ENCODE measurements at regions not wholly inside any gene's neighbourhood (a gene's known extent, or its start where the extent isn't known, plus 50 kb on each side); places are given as distances from the start of the nearest gene placed in this dataset.
"Not testable (repeated sequence)": the region's sequence is repeated elsewhere in the genome, so short reads cannot be mapped to it uniquely, and the experiment has no call there.

GRCh38 chr4:153096344-153096743, 107.9 kb upstream of the TRIM2 start:
- DNase-seq (no peak), ATAC-seq (replicated peaks) (no peak)
- Mint-ChIP-seq H3K4me3 (no peak overlapping the region), H3K4me1 (ENCODE audit: low read depth in 2 of 2) (peaks cover 0 to 2% of the 10 kb centered on the region in 2 donors), H3K27me3 (no peaks in the 10 kb centered on the region), H3K27ac (no peak overlapping the region), H3K36me3 (ENCODE audit: insufficient read depth) (peaks cover 3% of the 10 kb centered on the region), H3K9me3 (no peaks in the 10 kb centered on the region)

DNA sequence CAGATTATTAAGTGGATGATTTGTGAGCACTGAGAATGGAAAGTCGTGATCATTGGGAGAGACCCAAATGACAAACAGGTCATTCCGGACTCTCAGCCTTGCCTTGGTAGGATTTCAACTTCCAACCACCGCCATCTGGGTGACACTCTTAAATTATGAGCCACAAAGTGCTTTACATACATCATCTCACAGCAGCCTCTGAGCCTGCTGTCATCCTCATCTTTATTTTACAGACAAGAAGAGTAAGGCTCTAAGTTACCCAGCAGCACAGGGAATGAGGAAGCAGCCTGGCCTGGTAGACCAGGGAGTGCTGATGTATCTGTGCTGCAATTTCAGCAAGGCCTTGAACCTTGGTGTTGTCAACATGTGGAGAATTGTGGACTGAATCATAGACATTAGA, 105.8 kb upstream of the TRIM2 start:
- H3K27ac Mint-ChIP-seq = no peak overlapping the region
- H3K36me3 Mint-ChIP-seq (ENCODE audit: insufficient read depth) = no peaks in the 10 kb centered on the region
- no peak for DNase-seq
- H3K4me3 Mint-ChIP-seq = no peak overlapping the region
- no peaks in the 10 kb centered on the region for H3K9me3 Mint-ChIP-seq
- H3K27me3 Mint-ChIP-seq = no peaks in the 10 kb centered on the region
- ATAC-seq (replicated peaks) = no peak
- H3K4me1 Mint-ChIP-seq (ENCODE audit: low read depth in 2 of 2) = peaks cover 0 to 2% of the 10 kb centered on the region in 2 donors

DNA sequence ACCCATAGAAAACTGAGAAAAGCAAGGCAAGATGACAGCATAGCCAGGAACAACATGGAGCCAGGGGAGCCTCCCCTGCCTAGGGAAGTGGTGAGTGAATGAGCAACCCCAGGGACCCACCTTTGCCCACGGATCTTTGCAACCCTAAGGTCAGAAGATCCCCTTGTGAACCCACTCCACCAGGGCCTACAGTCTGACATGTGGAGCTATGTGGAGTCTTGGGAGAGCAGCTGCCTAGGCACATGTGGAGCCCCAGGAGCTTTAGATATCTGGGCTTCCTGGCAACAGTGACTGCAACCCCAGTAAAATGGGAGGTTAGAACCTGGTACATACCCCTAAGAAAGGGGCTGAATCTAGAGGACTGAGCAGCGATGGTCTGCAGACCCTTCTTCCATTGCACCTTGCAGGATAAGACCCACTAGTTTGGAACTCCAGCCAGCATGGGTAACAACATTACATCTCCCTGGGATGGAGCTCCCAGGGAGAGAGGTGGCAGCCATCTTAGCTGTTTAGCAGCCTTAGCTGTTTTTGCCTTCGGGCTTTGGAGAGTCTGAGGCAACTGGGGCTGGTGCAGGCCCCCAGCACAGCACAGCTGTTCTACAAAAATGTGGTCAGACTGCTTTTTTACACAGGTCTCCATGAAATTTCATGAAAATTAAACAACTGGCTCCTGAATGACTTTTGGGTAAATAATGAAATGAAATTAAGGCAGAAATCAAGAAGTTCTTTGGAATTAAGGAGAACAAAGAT, 104.7 kb upstream of the TRIM2 start:
- H3K4me3 Mint-ChIP-seq = no peak overlapping the region
- H3K4me1 Mint-ChIP-seq (ENCODE audit: low read depth in 2 of 2) = peaks cover 0 to 2% of the 10 kb centered on the region in 2 donors
- H3K27ac Mint-ChIP-seq = no peak overlapping the region
- no peak for ATAC-seq (replicated peaks)
- DNase-seq = no peak
- no peaks in the 10 kb centered on the region for H3K9me3 Mint-ChIP-seq
- no peaks in the 10 kb centered on the region for H3K27me3 Mint-ChIP-seq
- no peaks in the 10 kb centered on the region for H3K36me3 Mint-ChIP-seq (ENCODE audit: insufficient read depth)

GRCh38 chr4:153106736-153107135, 97.5 kb upstream of the TRIM2 start:
- not testable (repeated sequence) for H3K4me1 Mint-ChIP-seq (ENCODE audit: low read depth in 2 of 2); DNase-seq; ATAC-seq (replicated peaks); H3K36me3 Mint-ChIP-seq (ENCODE audit: insufficient read depth); H3K9me3 Mint-ChIP-seq; H3K4me3 Mint-ChIP-seq; H3K27ac Mint-ChIP-seq
- H3K27me3 Mint-ChIP-seq = peaks cover 0 to 10% of the 10 kb centered on the region in 2 donors

DNA sequence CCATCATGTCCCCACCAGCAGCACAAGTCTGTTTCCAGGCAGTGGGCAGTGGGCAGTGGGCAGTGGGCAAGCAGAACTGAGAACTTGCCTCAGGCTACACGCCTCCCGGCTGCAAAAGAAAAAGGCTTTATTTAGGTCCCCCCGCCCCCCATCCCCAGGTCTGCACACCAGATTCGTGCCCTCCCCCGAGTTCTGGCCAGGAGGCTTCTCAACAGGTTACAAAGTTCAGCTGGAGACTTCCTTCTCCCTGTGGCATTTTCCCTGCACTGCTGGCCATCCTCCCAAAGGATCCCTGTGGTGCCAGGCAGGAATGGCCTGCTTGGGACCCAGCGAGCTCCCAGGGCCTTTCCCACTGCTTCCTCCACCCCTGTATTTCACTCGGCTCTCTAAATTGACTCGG, 97.0 kb upstream of the TRIM2 start:
- H3K27ac Mint-ChIP-seq = no peak overlapping the region
- DNase-seq = no peak
- H3K4me3 Mint-ChIP-seq = no peak overlapping the region
- H3K36me3 Mint-ChIP-seq (ENCODE audit: insufficient read depth) = no peaks in the 10 kb centered on the region
- no peak for ATAC-seq (replicated peaks)
- peaks cover 0 to 10% of the 10 kb centered on the region in 2 donors for H3K27me3 Mint-ChIP-seq
- peaks cover 0 to 4% of the 10 kb centered on the region in 2 donors for H3K4me1 Mint-ChIP-seq (ENCODE audit: low read depth in 2 of 2)
- H3K9me3 Mint-ChIP-seq = no peaks in the 10 kb centered on the region

DNA sequence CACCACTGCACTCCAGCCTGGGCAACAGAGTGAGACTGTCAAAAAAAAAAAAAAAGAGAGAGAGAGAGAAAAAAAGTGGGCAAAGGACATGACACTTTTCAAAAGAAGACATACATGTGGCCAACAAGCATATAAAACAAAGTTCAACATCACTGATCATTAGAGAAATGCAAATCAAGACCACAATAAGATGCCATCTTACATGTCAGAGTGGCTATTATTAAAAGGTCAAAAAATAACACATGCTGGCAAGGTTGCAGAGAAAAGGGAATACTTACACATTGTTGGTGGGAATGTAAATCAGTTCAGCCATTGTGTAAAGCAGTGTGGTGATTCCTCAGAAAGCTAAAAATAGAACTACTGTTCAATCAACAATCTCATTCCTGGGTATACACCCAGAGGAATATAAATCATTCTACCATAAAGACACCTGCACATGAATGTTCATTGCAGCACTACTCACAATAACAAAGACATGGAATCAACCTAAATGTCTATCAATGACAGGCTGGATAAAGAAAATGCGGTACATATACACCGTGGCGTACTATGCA, 94.9 kb upstream of the TRIM2 start:
- Mint-ChIP-seq H3K4me1 (ENCODE audit: low read depth in 2 of 2) (peaks cover 0 to 4% of the 10 kb centered on the region in 2 donors), H3K9me3 (no peaks in the 10 kb centered on the region), H3K27me3 (peaks cover 0 to 10% of the 10 kb centered on the region in 2 donors), H3K4me3 (no peak overlapping the region), H3K27ac (no peak overlapping the region), H3K36me3 (ENCODE audit: insufficient read depth) (no peaks in the 10 kb centered on the region)
- DNase-seq = no peak
- ATAC-seq (replicated peaks) = no peak

DNA sequence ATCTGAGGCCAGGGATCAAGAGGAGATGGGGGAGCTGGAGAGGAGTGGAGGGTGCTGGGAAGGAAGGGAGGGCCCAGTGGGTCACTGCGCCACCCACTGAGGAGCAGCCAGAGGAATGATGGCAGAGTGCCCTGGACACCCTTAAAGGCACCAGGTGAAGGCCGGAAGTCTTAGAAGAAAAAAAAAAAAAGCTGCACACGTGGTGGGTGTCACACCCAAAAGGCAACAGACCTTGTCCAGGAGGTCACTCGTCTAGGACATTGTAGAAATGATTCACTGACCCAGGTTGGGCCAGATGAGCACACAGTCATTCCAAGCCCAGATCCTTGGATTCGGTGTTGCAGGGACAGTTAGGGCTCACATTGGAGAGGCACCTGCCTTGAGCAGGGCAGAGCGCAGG, 93.5 kb upstream of the TRIM2 start:
- peaks cover 0 to 4% of the 10 kb centered on the region in 2 donors for H3K4me1 Mint-ChIP-seq (ENCODE audit: low read depth in 2 of 2)
- peaks cover 0 to 10% of the 10 kb centered on the region in 2 donors for H3K27me3 Mint-ChIP-seq
- DNase-seq (no peak), ATAC-seq (replicated peaks) (no peak)
- peaks cover under 1% of the 10 kb centered on the region for H3K36me3 Mint-ChIP-seq (ENCODE audit: insufficient read depth)
- H3K4me3 Mint-ChIP-seq = no peak overlapping the region
- H3K27ac Mint-ChIP-seq = no peak overlapping the region
- H3K9me3 Mint-ChIP-seq = no peaks in the 10 kb centered on the region

DNA sequence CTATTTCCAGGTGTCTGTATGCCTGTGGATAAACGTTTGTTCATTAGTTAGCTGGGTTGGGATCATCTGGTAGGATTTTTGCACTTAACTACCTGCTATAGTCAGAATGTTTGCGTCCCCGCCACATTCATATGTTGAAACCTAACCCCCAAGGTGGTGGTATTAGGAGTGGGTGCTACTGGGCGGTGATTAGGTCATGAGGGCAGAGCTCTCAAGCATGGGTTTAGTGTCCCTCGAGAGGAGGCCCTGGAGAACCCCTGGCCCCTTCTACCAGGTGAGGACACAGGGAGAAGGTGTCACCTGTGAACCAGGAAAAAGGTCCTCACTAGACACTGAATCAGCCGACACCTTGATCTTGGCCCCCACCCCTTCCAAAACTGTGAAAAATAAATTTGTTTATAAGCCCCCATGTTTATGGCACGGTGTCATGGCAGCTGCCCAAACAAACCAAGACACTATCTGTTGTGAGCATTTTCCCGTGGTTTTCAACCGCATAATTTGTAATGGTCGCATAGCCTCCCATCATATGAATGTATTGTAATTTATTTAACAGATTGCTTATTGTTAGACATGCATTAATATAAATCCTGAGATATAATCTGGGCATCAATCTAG, 92.7 kb upstream of the TRIM2 start:
- peaks cover under 1 to 4% of the 10 kb centered on the region in 2 donors for H3K4me1 Mint-ChIP-seq (ENCODE audit: low read depth in 2 of 2)
- no peak overlapping the region for H3K27ac Mint-ChIP-seq
- peaks cover 6% of the 10 kb centered on the region for H3K36me3 Mint-ChIP-seq (ENCODE audit: insufficient read depth)
- H3K4me3 Mint-ChIP-seq = no peak overlapping the region
- ATAC-seq (replicated peaks) = no peak
- peaks cover 0 to 5% of the 10 kb centered on the region in 2 donors for H3K27me3 Mint-ChIP-seq
- no peak for DNase-seq
- H3K9me3 Mint-ChIP-seq = no peaks in the 10 kb centered on the region

- H3K4me3 Mint-ChIP-seq = no peak overlapping the region
Observed at GRCh38 chr4:153112041-153112441, 92.2 kb upstream of the TRIM2 start.

DNA sequence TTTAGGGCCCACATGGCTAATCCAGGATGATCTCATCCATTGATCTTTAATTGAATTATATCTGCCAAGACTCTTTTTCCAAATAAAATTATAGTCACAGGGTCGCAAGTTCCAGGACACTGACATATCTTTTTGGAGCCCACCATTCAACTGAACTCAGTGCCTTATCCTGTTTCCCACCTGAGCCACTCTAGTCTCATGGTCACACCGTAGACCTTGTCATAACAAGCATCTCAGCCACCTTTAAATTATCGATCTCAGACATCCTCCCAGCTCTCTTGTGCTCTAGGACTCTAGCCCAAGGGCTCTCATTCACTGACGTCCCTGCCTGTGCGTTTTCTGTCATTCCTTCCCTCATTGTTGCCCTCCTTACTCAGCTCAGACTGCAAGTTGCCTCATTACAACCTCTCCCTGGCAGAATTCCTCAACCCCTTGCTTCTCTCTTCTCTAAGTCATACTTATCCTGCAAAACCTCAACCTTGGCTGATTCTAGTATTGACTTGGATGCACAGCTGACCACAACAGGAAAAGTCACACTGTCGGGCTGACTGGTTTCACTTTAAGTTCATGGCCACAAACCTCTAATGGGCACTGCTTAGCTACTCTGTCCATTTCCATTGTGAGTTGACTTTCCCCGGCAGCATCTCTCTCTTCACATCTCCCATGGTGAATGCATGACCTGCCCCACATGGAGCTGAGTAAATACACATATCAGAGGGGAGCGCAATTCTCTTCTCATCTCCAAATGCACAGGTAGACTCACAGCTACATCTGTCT, 91.0 kb upstream of the TRIM2 start:
- Mint-ChIP-seq H3K4me1 (ENCODE audit: low read depth in 2 of 2) (peaks cover 8 to 10% of the 10 kb centered on the region in 2 donors), H3K9me3 (no peaks in the 10 kb centered on the region), H3K27ac (no peak overlapping the region), H3K36me3 (ENCODE audit: insufficient read depth) (peaks cover 6% of the 10 kb centered on the region), H3K4me3 (no peak overlapping the region), H3K27me3 (no peaks in the 10 kb centered on the region)
- ATAC-seq (replicated peaks) (no peak), DNase-seq (no peak)

More at GRCh38 chr4:153112041-153112441, 92.2 kb upstream of the TRIM2 start:
- Mint-ChIP-seq H3K27ac (no peak overlapping the region), H3K36me3 (ENCODE audit: insufficient read depth) (peaks cover 6% of the 10 kb centered on the region), H3K9me3 (no peaks in the 10 kb centered on the region), H3K27me3 (peaks cover 0 to 5% of the 10 kb centered on the region in 2 donors), H3K4me1 (ENCODE audit: low read depth in 2 of 2) (peaks cover 6 to 9% of the 10 kb centered on the region in 2 donors)
- ATAC-seq (replicated peaks) (no peak), DNase-seq (no peak)

- no peak overlapping the region for H3K4me3 Mint-ChIP-seq
Observed at GRCh38 chr4:153113838-153114105, 90.5 kb upstream of the TRIM2 start.

GRCh38 chr4:153114771-153115321, 89.4 kb upstream of the TRIM2 start:
- Mint-ChIP-seq H3K27ac (no peak overlapping the region), H3K4me1 (ENCODE audit: low read depth in 2 of 2) (peaks cover 8 to 14% of the 10 kb centered on the region in 2 donors), H3K9me3 (no peaks in the 10 kb centered on the region), H3K27me3 (no peaks in the 10 kb centered on the region), H3K4me3 (peak overlapping the region in 1 of 2 donors; percentile 67), H3K36me3 (ENCODE audit: insufficient read depth) (peaks cover 6% of the 10 kb centered on the region)
- ATAC-seq (replicated peaks) (peak; percentile 33), DNase-seq (no peak)

More at GRCh38 chr4:153113838-153114105, 90.5 kb upstream of the TRIM2 start:
- peaks cover 6% of the 10 kb centered on the region for H3K36me3 Mint-ChIP-seq (ENCODE audit: insufficient read depth)
- no peaks in the 10 kb centered on the region for H3K9me3 Mint-ChIP-seq
- no peak for DNase-seq
- no peak for ATAC-seq (replicated peaks)
- peaks cover 8 to 13% of the 10 kb centered on the region in 2 donors for H3K4me1 Mint-ChIP-seq (ENCODE audit: low read depth in 2 of 2)
- H3K27ac Mint-ChIP-seq = no peak overlapping the region
- no peaks in the 10 kb centered on the region for H3K27me3 Mint-ChIP-seq
